GM12878 (cell line): ENCODE measurements at regions not wholly inside any gene's neighbourhood (a gene's known extent, or its start where the extent isn't known, plus 50 kb on each side); places are given as distances from the start of the nearest gene placed in this dataset.

ENCODE experiments used
- ATAC-seq: fragments of 200-7000 bp; cut with Tn5 transposase; 3 replicates; pipeline ENCODE4 v1.9.1; 2020; ENCODE audit warnings: mild to moderate bottlenecking, moderate library complexity
- BruUV-seq: library from RNA; stranded (reverse); fragments of 400-500 nt; replicated peaks from 2 replicates; lab custom pipeline; 2021; lab: Mats Ljungman, UMichigan
- CTCF ChIA-PET: fragments of 300-600 bp; sonication (Branson Sonifier 250); formaldehyde crosslinking; extraction: SDS; loops from one replicate; lab custom pipeline; 2021; ENCODE audit warnings: inconsistent platforms; lab: Yijun Ruan, JAX
- POLR2A ChIA-PET: fragments of 350-600 bp; formaldehyde crosslinking; extraction: SDS; loops from one replicate; lab custom pipeline; 2021; ENCODE audit warnings: inconsistent platforms; lab: Charles Lee
- RAD21 ChIA-PET: fragments of 300-600 bp; sonication (Branson Sonifier 250); formaldehyde crosslinking; loops from one replicate; lab custom pipeline; 2023; ENCODE audit warnings: antibody characterized with exemption; ENCODE audit not compliant: unreplicated experiment; lab: Charles Lee
- SMC1A ChIA-PET: fragments of 300-600 bp; sonication (Branson Sonifier 250); formaldehyde crosslinking; loops from one replicate; lab custom pipeline; 2023; ENCODE audit not compliant: unreplicated experiment, uncharacterized antibody; lab: Charles Lee
- DNase-seq: peaks from one replicate; pipeline ENCODE4 v3.0.0-alpha.2; 2011; ENCODE audit warnings: low read depth, low spot score
- FAIRE-seq: peaks from 3 replicates; lab custom pipeline; 2011; peaks lifted over from hg19 to GRCh38; lab: Jason Lieb, UNC
- H2AFZ ChIP-seq: 2 replicates; pipeline ENCODE4 v1.6.0; 2011; ENCODE audit warnings: low read depth, low read length, control low read depth; ENCODE audit not compliant: control insufficient read depth
- H3K27ac ChIP-seq: 2 replicates; pipeline ENCODE4 v1.5.1; 2011; ENCODE audit warnings: control low read depth; ENCODE audit not compliant: control insufficient read depth, insufficient read depth
- H3K27me3 ChIP-seq, 2 experiments: replicated peaks in 1 of 2; 2 replicates each; pipeline versions ENCODE4 v1.6.0 to v1.6.1; 2011; ENCODE audit warnings: low read length in 1 of 2; ENCODE audit not compliant: control insufficient read depth in 2 of 2, insufficient read depth in 2 of 2
- H3K36me3 ChIP-seq, 2 experiments: 2 replicates each; pipeline ENCODE4 v1.5.1; 2011; ENCODE audit warnings: low read length in 1 of 2; ENCODE audit not compliant: control insufficient read depth in 2 of 2, insufficient read depth in 2 of 2
- H3K4me1 ChIP-seq: 2 replicates; pipeline ENCODE4 v1.6.1; 2011; ENCODE audit warnings: mild to moderate bottlenecking, low read length, moderate library complexity, mixed read lengths; ENCODE audit not compliant: control insufficient read depth, insufficient read depth
- H3K4me2 ChIP-seq: 2 replicates; pipeline ENCODE4 v1.6.0; 2011; ENCODE audit warnings: control low read depth; ENCODE audit not compliant: control insufficient read depth, insufficient read depth
- H3K4me3 ChIP-seq: fragments of 200-600 bp; sonication (generic); 2 replicates; pipeline ENCODE4 v1.5.1; 2016
- H3K79me2 ChIP-seq: 2 replicates; pipeline ENCODE4 v1.6.0; 2011; ENCODE audit warnings: low read length; ENCODE audit not compliant: control insufficient read depth, insufficient read depth
- H3K9ac ChIP-seq: 2 replicates; pipeline ENCODE4 v1.8.0; 2011; ENCODE audit warnings: low read length, control low read depth, mixed read lengths; ENCODE audit not compliant: control insufficient read depth, insufficient read depth
- H3K9me3 ChIP-seq: replicated peaks from 3 replicates; pipeline ENCODE4 v1.5.1; 2011; ENCODE audit warnings: mild to moderate bottlenecking, low read length; ENCODE audit not compliant: control insufficient read depth, insufficient read depth
- H4K20me1 ChIP-seq: 2 replicates; pipeline ENCODE4 v1.6.0; 2011; ENCODE audit not compliant: control insufficient read depth, insufficient read depth
- CBX3 ChIP-seq: fragments of 200-600 bp; sonication (generic); IDR thresholded peaks from 2 replicates; pipeline ENCODE4 v1.6.1; 2016; ENCODE audit warnings: low read depth, borderline replicate concordance
- ETV6 ChIP-seq, 2 experiments: fragments of 450-650 bp in 1 of 2; IDR thresholded peaks in 1 of 2; conservative IDR thresholded peaks in 1 of 2; 2 replicates each; pipeline ENCODE4 v1.6.1; 2014; ENCODE audit warnings: antibody characterized with exemption in 1 of 2, borderline replicate concordance in 1 of 2, low read depth in 1 of 2, mild to moderate bottlenecking in 1 of 2, moderate library complexity in 1 of 2
- JUND ChIP-seq: IDR thresholded peaks from 2 replicates; pipeline ENCODE4 v1.6.1; 2012; ENCODE audit warnings: low read depth, mild to moderate bottlenecking, low read length, improper control_type of control experiment, moderate library complexity
- POLR2A ChIP-seq: IDR thresholded peaks from 2 replicates; pipeline ENCODE4 v1.6.1; 2011; ENCODE audit warnings: low read depth, mild to moderate bottlenecking, low read length
- POU2F2 ChIP-seq: IDR thresholded peaks from 3 replicates; pipeline ENCODE4 v1.6.1; 2011; ENCODE audit warnings: low read depth, mild to moderate bottlenecking, low read length, borderline replicate concordance
- SMC3 ChIP-seq: IDR thresholded peaks from 2 replicates; pipeline ENCODE4 v1.6.1; 2011; ENCODE audit warnings: low read length, improper control_type of control experiment, borderline replicate concordance
- SREBF2 ChIP-seq: IDR thresholded peaks from 2 replicates; pipeline ENCODE4 v1.6.1; 2012; ENCODE audit warnings: mild to moderate bottlenecking, low read length
- TBL1XR1 ChIP-seq: IDR thresholded peaks from 2 replicates; pipeline ENCODE4 v1.6.1; 2012; ENCODE audit warnings: low read depth, low read length, improper control_type of control experiment
- ZNF274 ChIP-seq: IDR thresholded peaks from one replicate; pipeline ENCODE4 v1.8.0; 2011; ENCODE audit not compliant: insufficient read length, insufficient read depth
- WGBS: methylation state at CpG from one replicate; pipeline ENCODE4 v1.1.6; 2016; ENCODE audit warnings: low lambda C conversion rate; ENCODE audit not compliant: insufficient replicate concordance, insufficient coverage; ENCODE audit errors: missing lambda C conversion rate; 5-methylcytosine and 5-hydroxymethylcytosine counted together
- in situ Hi-C: fragments of 300-500 bp; cut with MboI; formaldehyde crosslinking; loops from 9 replicates; pipeline ENCODE4 v1.14.3; 2018; ENCODE audit warnings: mixed read lengths
- intact Hi-C: fragments of 100-400 bp; cut with micrococcal nuclease; formaldehyde crosslinking; loops from one replicate; pipeline ENCODE4 v1.14.2; 2022; ENCODE audit not compliant: unreplicated experiment
- TF ChIP-seq, protein P1 (sequence below): fragments of 450-650 bp; formaldehyde crosslinking; IDR thresholded peaks from 2 replicates; pipeline ENCODE4 v1.5.0; 2022; ENCODE audit warnings: mild to moderate bottlenecking, missing genetic modification characterization
- TF ChIP-seq, protein P2 (sequence below): IDR thresholded peaks from 2 replicates; pipeline ENCODE4 v1.6.1; 2011; ENCODE audit warnings: low read depth, low read length, improper control_type of control experiment, borderline replicate concordance

DNA sequence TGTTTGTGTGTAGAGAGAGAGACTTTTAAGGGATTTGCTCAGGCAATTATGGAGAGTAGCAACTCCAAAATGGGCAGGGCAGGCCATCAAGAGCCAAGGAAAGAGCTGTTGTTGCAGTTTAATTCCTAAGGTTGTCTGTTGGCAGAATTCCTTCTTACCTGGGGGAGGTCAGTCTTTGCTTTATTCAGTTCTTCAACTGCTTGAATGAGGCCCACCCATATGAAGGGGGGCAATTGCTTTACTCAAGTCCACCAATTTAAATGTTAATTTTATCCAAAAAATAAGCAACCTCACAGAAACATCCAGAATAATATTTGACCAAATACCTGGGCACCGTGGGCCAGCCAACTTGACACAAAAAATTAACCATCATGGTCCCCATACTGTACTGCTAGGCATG lies 137.7 kb upstream of the KLHL25 start:
- in situ Hi-C loops = no loop called here
- no TSS peak for BruUV-seq
- Histone ChIP-seq H3K4me3 (no peak overlapping the region), H4K20me1 (no peaks in the 10 kb centered on the region), H3K36me3 (no peaks in the 10 kb centered on the region), H3K79me2 (no peaks in the 10 kb centered on the region), H3K9ac (no peak overlapping the region), H3K27ac (no peak overlapping the region), H2AFZ (no peak overlapping the region), H3K4me2 (no peak overlapping the region), H3K4me1 (no peaks in the 10 kb centered on the region), H3K27me3 (no peaks in the 10 kb centered on the region), H3K9me3 (no peaks in the 10 kb centered on the region)
- intact Hi-C loops = no loop called here
- ChIA-PET POLR2A (no interaction called here), SMC1A (no interaction called here), RAD21 (no interaction called here), CTCF (no interaction called here)
- WGBS = 0% methylated on average over 1 of the region's 1 CpG
- DNase-seq (no peak), FAIRE-seq (no peak), ATAC-seq (no peak)
- TF ChIP-seq, protein P1, sequence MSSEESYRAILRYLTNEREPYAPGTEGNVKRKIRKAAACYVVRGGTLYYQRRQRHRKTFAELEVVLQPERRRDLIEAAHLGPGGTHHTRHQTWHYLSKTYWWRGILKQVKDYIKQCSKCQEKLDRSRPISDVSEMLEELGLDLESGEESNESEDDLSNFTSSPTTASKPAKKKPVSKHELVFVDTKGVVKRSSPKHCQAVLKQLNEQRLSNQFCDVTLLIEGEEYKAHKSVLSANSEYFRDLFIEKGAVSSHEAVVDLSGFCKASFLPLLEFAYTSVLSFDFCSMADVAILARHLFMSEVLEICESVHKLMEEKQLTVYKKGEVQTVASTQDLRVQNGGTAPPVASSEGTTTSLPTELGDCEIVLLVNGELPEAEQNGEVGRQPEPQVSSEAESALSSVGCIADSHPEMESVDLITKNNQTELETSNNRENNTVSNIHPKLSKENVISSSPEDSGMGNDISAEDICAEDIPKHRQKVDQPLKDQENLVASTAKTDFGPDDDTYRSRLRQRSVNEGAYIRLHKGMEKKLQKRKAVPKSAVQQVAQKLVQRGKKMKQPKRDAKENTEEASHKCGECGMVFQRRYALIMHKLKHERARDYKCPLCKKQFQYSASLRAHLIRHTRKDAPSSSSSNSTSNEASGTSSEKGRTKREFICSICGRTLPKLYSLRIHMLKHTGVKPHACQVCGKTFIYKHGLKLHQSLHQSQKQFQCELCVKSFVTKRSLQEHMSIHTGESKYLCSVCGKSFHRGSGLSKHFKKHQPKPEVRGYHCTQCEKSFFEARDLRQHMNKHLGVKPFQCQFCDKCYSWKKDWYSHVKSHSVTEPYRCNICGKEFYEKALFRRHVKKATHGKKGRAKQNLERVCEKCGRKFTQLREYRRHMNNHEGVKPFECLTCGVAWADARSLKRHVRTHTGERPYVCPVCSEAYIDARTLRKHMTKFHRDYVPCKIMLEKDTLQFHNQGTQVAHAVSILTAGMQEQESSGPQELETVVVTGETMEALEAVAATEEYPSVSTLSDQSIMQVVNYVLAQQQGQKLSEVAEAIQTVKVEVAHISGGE (CRISPR knock-in tag) = no peak
- TF ChIP-seq ZNF274 (no peak), JUND (no peak), POU2F2 (no peak), SMC3 (no peak), POLR2A (no peak)

DNA sequence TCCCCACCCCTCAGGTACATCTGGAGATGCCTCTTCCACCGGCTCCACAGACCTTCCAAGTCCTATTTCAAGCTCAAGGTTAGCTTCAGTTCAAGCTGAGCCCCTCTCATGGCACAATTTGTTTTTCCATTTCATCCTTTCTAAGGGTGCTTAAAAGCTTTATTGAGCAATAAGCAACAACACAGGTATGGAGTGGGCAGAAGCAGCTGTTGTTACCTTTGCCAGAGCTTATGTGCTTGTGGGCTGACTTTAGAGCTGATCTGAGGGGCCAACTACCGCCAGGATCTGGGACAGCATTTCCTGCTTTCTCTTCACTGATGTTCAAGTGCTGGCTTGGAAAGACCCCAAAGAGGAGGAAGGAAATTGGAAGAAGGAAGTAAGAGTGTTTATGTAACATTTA lies 140.0 kb upstream of the KLHL25 start:
- H3K4me1 ChIP-seq = no peaks in the 10 kb centered on the region
- H3K4me3 ChIP-seq = no peak overlapping the region
- H3K36me3 ChIP-seq = no peaks in the 10 kb centered on the region
- ChIA-PET POLR2A (no interaction called here), SMC1A (no interaction called here), RAD21 (no interaction called here), CTCF (no interaction called here)
- intact Hi-C loops (no loop called here), in situ Hi-C loops (no loop called here)
- no peak for FAIRE-seq
- no peak overlapping the region for H3K4me2 ChIP-seq
- no peak overlapping the region for H3K9ac ChIP-seq
- no peak for ATAC-seq
- no peak for DNase-seq
- H4K20me1 ChIP-seq = no peaks in the 10 kb centered on the region
- 0% methylated on average over 2 of the region's 2 CpGs for WGBS
- no peaks in the 10 kb centered on the region for H3K9me3 ChIP-seq
- H3K27ac ChIP-seq = no peak overlapping the region
- BruUV-seq = no TSS peak
- no peaks in the 10 kb centered on the region; a peak in 1 of 4 replicates for H3K27me3 ChIP-seq
- H2AFZ ChIP-seq = no peak overlapping the region
- no peaks in the 10 kb centered on the region for H3K79me2 ChIP-seq
- TF ChIP-seq, protein P2, sequence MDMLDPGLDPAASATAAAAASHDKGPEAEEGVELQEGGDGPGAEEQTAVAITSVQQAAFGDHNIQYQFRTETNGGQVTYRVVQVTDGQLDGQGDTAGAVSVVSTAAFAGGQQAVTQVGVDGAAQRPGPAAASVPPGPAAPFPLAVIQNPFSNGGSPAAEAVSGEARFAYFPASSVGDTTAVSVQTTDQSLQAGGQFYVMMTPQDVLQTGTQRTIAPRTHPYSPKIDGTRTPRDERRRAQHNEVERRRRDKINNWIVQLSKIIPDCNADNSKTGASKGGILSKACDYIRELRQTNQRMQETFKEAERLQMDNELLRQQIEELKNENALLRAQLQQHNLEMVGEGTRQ = no peak
- TF ChIP-seq SREBF2 = no peak
- TF ChIP-seq SMC3 = no peak
- TF ChIP-seq, protein P1 (CRISPR knock-in tag) = no peak
- no peak for TF ChIP-seq CBX3
- TF ChIP-seq TBL1XR1 = no peak
- TF ChIP-seq ETV6 (conservative IDR thresholded peaks at IDR 0.05 in 1 of 2, IDR thresholded peaks at IDR 0.05 in 1 of 2; ENCODE audit: borderline replicate concordance in 1 of 2, low read depth in 1 of 2) = no peak
